GM12872 (cell line): ENCODE measurements at regions not wholly inside any gene's neighbourhood (a gene's known extent, or its start where the extent isn't known, plus 50 kb on each side); places are given as distances from the start of the nearest gene placed in this dataset.

Experiments used
- TF ChIP-seq, protein P1 (sequence below): IDR thresholded peaks from 3 replicates; pipeline ENCODE4 v1.5.1; 2011; ENCODE audit warnings: low read depth, mild to moderate bottlenecking, low read length, moderate library complexity; ENCODE audit not compliant: insufficient read depth

DNA sequence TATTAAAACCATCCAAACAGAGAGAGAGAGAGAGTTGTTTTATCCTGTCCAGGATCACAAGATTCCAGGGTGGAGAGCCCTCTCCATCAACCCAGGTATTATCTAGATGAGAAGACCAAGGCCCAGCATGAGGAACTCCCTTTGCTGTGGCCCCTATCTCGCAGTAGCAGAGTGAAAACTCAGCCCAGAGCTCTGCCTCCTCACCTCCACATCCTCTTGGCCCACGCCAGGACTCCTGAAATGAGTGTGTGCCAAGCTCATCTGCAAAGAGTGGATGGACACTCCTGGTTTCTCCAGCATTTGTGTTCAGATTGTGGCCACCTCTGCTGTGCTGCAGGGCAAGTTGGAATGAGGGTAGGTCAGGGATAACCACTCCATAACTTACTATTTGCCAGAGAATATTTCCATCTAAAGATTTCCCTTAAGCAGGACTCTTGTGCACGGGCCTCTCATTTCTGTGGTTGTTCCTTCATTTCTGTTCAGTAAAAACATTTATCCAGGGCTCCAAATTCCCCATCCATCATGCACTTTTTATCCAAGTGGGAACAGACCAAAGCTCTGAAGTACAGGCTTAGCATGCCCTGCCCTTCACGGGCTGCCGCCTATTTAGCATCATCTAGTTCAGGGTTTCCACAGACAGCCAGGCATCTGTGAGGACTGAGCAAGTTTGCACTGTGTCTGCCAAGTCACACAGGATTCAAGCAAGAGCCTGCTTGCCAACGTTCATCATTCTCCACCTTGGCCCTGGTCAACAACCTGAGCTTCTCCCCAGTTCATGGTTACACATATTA lies 583.2 kb upstream of the ID2 start:
- TF ChIP-seq, protein P1, sequence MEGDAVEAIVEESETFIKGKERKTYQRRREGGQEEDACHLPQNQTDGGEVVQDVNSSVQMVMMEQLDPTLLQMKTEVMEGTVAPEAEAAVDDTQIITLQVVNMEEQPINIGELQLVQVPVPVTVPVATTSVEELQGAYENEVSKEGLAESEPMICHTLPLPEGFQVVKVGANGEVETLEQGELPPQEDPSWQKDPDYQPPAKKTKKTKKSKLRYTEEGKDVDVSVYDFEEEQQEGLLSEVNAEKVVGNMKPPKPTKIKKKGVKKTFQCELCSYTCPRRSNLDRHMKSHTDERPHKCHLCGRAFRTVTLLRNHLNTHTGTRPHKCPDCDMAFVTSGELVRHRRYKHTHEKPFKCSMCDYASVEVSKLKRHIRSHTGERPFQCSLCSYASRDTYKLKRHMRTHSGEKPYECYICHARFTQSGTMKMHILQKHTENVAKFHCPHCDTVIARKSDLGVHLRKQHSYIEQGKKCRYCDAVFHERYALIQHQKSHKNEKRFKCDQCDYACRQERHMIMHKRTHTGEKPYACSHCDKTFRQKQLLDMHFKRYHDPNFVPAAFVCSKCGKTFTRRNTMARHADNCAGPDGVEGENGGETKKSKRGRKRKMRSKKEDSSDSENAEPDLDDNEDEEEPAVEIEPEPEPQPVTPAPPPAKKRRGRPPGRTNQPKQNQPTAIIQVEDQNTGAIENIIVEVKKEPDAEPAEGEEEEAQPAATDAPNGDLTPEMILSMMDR: no peak

GRCh38 chr2:8099267-8099582 lies 582.6 kb upstream of the ID2 start:
- TF ChIP-seq, protein P1: no peak

GRCh38 chr2:8101614-8102277 lies 580.1 kb upstream of the ID2 start:
- TF ChIP-seq, protein P1: no peak

DNA sequence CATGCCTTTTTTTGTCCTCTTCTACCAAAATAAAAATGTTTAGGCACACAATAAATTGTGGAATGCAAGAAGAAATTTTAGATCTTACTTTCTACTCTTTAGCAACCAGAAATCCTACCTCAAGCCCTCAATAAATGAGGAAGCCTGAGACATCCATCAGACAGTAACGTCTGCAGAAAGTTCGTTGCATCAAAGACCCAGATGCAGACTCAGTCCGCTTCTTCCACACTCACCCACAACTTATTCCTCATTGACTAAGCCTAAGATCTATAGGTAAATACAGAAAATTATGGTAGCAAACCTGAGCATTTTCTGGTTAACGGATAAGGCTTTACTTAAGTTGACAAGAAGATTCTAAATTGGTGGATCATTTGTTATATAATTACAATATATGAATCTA lies 579.4 kb upstream of the ID2 start:
- TF ChIP-seq, protein P1: no peak

DNA sequence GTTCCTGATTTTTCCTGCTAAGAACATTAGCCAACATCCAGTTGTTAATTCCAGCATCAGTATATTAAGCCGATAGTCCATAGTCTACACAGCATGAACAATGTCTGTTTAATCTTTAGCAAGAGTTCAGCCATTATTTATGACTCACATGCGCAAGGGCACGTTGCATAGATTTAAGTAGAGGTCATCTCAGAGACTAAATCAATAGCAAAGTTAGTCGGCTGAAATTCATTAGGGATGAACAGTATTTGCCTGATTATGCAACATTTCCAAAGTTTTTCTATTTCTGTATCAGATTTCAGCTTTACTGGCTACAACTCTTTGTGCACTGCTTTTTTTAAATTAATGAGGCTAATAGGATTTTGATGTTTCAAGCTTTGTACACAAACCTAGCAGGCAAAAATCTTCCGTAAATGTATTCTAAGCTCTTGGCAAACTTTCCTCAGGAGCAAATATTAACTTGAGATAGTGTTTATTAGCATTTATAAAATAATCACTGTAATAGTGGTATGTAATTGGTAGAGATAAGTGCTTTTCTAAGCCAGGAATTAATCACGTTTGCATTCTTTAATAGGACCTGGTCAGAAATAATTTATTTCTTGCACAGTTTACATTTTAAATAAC lies 578.7 kb upstream of the ID2 start:
- TF ChIP-seq, protein P1: no peak

- TF ChIP-seq, protein P1: no peak
Observed at GRCh38 chr2:8107150-8107549, 574.7 kb upstream of the ID2 start.

- TF ChIP-seq, protein P1: no peak
Observed at GRCh38 chr2:8107621-8108378, 574.1 kb upstream of the ID2 start.
